HS-5 (cell line): ENCODE measurements at regions not wholly inside any gene's neighbourhood (a gene's known extent, or its start where the extent isn't known, plus 50 kb on each side); places are given as distances from the start of the nearest gene placed in this dataset.

Experiments
- DNase-seq: peaks from one replicate; pipeline ENCODE4 v3.0.0-alpha.2; 2012; ENCODE audit warnings: low read depth

GRCh38 chr10:58140691-58141347 is 126.9 kb downstream of the IPMK start:
- no peak for DNase-seq

GRCh38 chr10:58140054-58140453 is 127.6 kb downstream of the IPMK start:
- no peak for DNase-seq

GRCh38 chr10:58137813-58138212 is 129.9 kb downstream of the IPMK start:
- DNase-seq, result no peak

- DNase-seq, result no peak
These were observed 152.3 kb downstream of the IPMK start for GRCh38 chr10:58115218-58116050.

- no peak for DNase-seq
These were observed 158.0 kb downstream of the IPMK start for GRCh38 chr10:58109731-58110130.

GRCh38 chr10:58107506-58107905 is 160.2 kb downstream of the IPMK start:
- DNase-seq, result peak; percentile 86

- DNase-seq, result no peak
These were observed 161.3 kb downstream of the IPMK start for GRCh38 chr10:58106211-58107035.

GRCh38 chr10:58104351-58104751 is 163.3 kb downstream of the IPMK start:
- no peak for DNase-seq

- no peak for DNase-seq
These were observed 164.8 kb downstream of the IPMK start for GRCh38 chr10:58102897-58103296.

- DNase-seq, result no peak
These were observed 166.0 kb downstream of the IPMK start for GRCh38 chr10:58101682-58102081.

GRCh38 chr10:58094985-58095718 is 172.5 kb downstream of the IPMK start:
- DNase-seq, result no peak

- no peak for DNase-seq
These were observed 175.8 kb downstream of the IPMK start for GRCh38 chr10:58091886-58092285.

GRCh38 chr10:58089739-58090138 is 178.0 kb downstream of the IPMK start:
- DNase-seq, result no peak

GRCh38 chr10:58087896-58088295 is 179.8 kb downstream of the IPMK start:
- DNase-seq, result no peak

- no peak for DNase-seq
These were observed 180.9 kb downstream of the IPMK start for GRCh38 chr10:58086763-58087150.

GRCh38 chr10:58086144-58086762 is 181.4 kb downstream of the IPMK start:
- no peak for DNase-seq

GRCh38 chr10:58082248-58082647 is 185.4 kb downstream of the IPMK start:
- DNase-seq, result no peak

GRCh38 chr10:58081353-58081752 is 186.3 kb downstream of the IPMK start:
- DNase-seq, result no peak

- no peak for DNase-seq
These were observed 188.2 kb downstream of the IPMK start for GRCh38 chr10:58079461-58079860.

GRCh38 chr10:58072634-58073033 is 195.1 kb downstream of the IPMK start:
- DNase-seq, result no peak

- DNase-seq, result no peak
These were observed 196.7 kb downstream of the IPMK start for GRCh38 chr10:58070956-58071355.

GRCh38 chr10:58068809-58069208 is 198.9 kb downstream of the IPMK start:
- no peak for DNase-seq
